Brain microvascular endothelial cell (primary cell): ENCODE measurements at regions not wholly inside any gene's neighbourhood (a gene's known extent, or its start where the extent isn't known, plus 50 kb on each side); places are given as distances from the start of the nearest gene placed in this dataset.

Experiments used
- DNase-seq: peaks from one replicate; pipeline ENCODE4 v3.0.0-alpha.2; 2020
- H3K27ac ChIP-seq: fragments of 250-450 bp; sonication (Bioruptor Pico); 2 replicates; pipeline ENCODE4 v1.5.1; 2020; ENCODE audit warnings: mild to moderate bottlenecking, moderate library complexity
- H3K27me3 ChIP-seq: fragments of 250-450 bp; sonication (Bioruptor Pico); replicated peaks from 2 replicates; pipeline ENCODE4 v1.5.1; 2020; ENCODE audit warnings: mild to moderate bottlenecking
- H3K36me3 ChIP-seq: fragments of 250-450 bp; sonication (Bioruptor Pico); replicated peaks from 2 replicates; pipeline ENCODE4 v1.5.1; 2020; ENCODE audit warnings: mild to moderate bottlenecking
- H3K4me3 ChIP-seq: 2 replicates; pipeline ENCODE4 v1.5.1; 2011; ENCODE audit warnings: low read depth, mild to moderate bottlenecking, control low read depth, low read length, moderate library complexity
- CTCF ChIP-seq: IDR thresholded peaks from 2 replicates; pipeline ENCODE4 v1.5.1; 2011; ENCODE audit warnings: low read depth, mild to moderate bottlenecking, moderate library complexity, low read length, control low read depth, inconsistent platforms; ENCODE audit errors: missing control alignments
- in situ Hi-C: cut with HindIII; loops from 2 replicates; pipeline ENCODE4 v1.10.0; 2017; ENCODE audit warnings: low sequenced_read_pairs, low pct_ligation_motif_present

DNA sequence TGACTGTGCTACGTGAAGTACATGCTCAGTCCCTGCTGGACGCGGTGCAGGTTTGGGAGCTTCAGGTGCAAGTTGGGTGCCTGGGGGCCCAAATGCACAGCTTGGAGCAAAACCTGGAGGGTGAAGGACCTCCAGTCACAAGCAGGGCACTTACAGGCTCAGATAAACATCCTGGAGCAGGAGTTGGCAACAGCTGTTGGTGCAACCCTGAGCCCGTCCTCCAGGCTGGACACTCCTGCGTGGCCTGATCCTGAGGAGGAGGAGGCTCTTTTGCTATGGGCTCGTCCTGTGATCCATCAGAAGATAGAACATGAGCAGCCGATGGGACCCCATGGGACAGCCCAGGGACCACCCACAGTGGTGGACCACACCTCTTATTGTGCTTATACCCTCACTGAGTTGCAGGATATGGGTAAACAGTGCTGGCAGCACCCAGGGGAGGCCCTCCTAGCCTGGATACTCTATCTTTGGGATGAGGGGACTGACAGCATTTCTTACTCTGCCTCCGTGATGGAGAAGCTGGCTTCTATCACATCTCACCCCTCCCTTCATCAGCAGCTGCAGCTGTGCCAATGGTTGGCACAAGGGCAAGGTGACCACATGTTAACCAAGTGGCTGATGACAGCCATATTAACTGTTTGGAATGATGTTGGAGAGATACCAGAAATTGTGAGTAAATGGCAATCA, 301.6 kb downstream of the ZPLD1 start:
- Histone ChIP-seq H3K27ac (no peak overlapping the region), H3K27me3 (no peaks in the 10 kb centered on the region), H3K4me3 (no peak overlapping the region), H3K36me3 (no peaks in the 10 kb centered on the region)
- in situ Hi-C loops: no loop called here
- DNase-seq: no peak
- no peak for TF ChIP-seq CTCF

GRCh38 chr3:102736975-102737304, 302.1 kb downstream of the ZPLD1 start:
- DNase-seq: no peak
- H3K27ac ChIP-seq: no peak overlapping the region
- in situ Hi-C loops: no loop called here
- no peak for TF ChIP-seq CTCF
- H3K4me3 ChIP-seq: no peak overlapping the region
- H3K27me3 ChIP-seq: no peaks in the 10 kb centered on the region
- no peaks in the 10 kb centered on the region for H3K36me3 ChIP-seq

- Histone ChIP-seq H3K36me3 (no peaks in the 10 kb centered on the region), H3K4me3 (no peak overlapping the region), H3K27me3 (no peaks in the 10 kb centered on the region), H3K27ac (no peak overlapping the region)
- TF ChIP-seq CTCF: no peak
- in situ Hi-C loops: no loop called here
- DNase-seq: no peak
Observed at GRCh38 chr3:102737353-102737752, 302.5 kb downstream of the ZPLD1 start.

DNA sequence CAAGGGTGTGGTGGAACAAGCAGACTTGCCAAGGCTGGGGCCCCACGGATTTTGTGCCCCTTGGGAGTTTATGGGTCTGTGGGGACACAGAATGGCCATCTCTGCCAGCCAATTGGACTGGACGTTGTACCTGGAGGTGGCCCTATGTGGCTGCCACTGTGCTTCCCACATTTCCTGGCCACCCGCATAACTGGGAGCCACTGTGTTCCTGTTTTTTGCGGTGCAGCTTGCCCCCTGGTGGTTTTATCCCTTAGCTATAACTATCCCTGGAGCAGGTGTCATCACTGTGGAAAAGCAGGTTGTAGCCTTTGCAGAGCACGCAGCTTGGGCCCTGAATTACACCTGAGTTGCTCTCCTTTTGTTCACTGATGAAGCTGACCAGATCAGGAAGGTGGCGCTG, 306.3 kb downstream of the ZPLD1 start:
- no peaks in the 10 kb centered on the region for H3K27me3 ChIP-seq
- H3K36me3 ChIP-seq: no peaks in the 10 kb centered on the region
- no peak overlapping the region for H3K27ac ChIP-seq
- TF ChIP-seq CTCF: no peak
- no peak overlapping the region for H3K4me3 ChIP-seq
- in situ Hi-C loops: no loop called here
- DNase-seq: no peak

- in situ Hi-C loops: no loop called here
- Histone ChIP-seq H3K36me3 (no peaks in the 10 kb centered on the region), H3K27me3 (no peaks in the 10 kb centered on the region), H3K27ac (no peak overlapping the region), H3K4me3 (no peak overlapping the region)
- DNase-seq: no peak
- TF ChIP-seq CTCF: no peak
Observed at GRCh38 chr3:102741694-102742093, 306.9 kb downstream of the ZPLD1 start.

- no peaks in the 10 kb centered on the region for H3K27me3 ChIP-seq
- in situ Hi-C loops: no loop called here
- H3K36me3 ChIP-seq: no peaks in the 10 kb centered on the region
- no peak for DNase-seq
- H3K27ac ChIP-seq: no peak overlapping the region
- no peak for TF ChIP-seq CTCF
- H3K4me3 ChIP-seq: no peak overlapping the region
Observed at GRCh38 chr3:102745881-102746280, 311.1 kb downstream of the ZPLD1 start.
